ENCODE measurements at regions not wholly inside any gene's neighbourhood (a gene's known extent, or its start where the extent isn't known, plus 50 kb on each side); places are given as distances from the start of the nearest gene placed in this dataset.
"Not testable (repeated sequence)": the region's sequence is repeated elsewhere in the genome, so short reads cannot be mapped to it uniquely, and the experiment has no call there.

DNA sequence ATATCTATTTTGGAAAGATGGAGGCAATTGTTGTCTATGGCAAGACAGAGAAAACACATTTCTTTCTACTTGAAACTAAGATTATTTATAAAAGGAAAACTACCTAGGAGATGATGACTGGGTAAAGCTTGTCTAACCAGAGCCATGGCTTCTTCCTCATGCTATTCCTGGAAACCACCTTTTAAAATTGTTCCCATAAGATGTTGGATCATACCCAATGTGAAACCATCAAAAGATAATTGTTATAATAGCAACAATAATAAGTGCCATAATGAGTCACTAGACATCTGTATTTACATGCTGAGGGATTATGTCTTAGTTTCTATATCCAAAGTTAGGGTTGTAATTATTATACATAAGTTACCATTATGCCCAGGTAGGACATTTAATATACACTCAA lies 428.4 kb downstream of the KCNJ2 start:
- no peaks in the 10 kb centered on the region for H3K79me2 ChIP-seq (ENCODE audit: control insufficient read depth, insufficient read depth, low read length)
- no peaks in the 10 kb centered on the region for H4K20me1 ChIP-seq (ENCODE audit: control insufficient read depth, extremely low read depth, insufficient read depth, low read length)
- no peaks in the 10 kb centered on the region for H3K27me3 ChIP-seq (ENCODE audit: control insufficient read depth, extremely low read depth, insufficient read depth, low read length)
- no peak overlapping the region for H3K9ac ChIP-seq (ENCODE audit: control insufficient read depth, extremely low read depth, insufficient read depth, low read length)
- peaks cover 3% of the 10 kb centered on the region for H3K4me1 ChIP-seq (ENCODE audit: control insufficient read depth, extremely low read depth, insufficient read depth, low read length)
- no peak overlapping the region for H3K4me3 ChIP-seq (ENCODE audit: control insufficient read depth in 2 of 3, extremely low read depth in 1 of 3, insufficient read depth in 2 of 3, low read depth in 1 of 3, low read length in 3 of 3)
- TF ChIP-seq CTCF (optimal IDR thresholded peaks at IDR 0.05 in 1 of 3, IDR thresholded peaks at IDR 0.05 in 1 of 3, conservative IDR thresholded peaks at IDR 0.05 in 1 of 3; ENCODE audit: extremely low read depth in 1 of 3, insufficient read depth in 2 of 3, low read length in 3 of 3): no peak
- TF ChIP-seq EZH2 (IDR thresholded peaks at IDR 0.05; ENCODE audit: low read length): no peak
- FAIRE-seq (no peak), DNase-seq (ENCODE audit: low read depth, low spot score) (peak; percentile 0)
- peak overlapping the region; percentile 19 for H2AFZ ChIP-seq (ENCODE audit: control insufficient read depth, low read length)
- no peak overlapping the region for H3K4me2 ChIP-seq (ENCODE audit: control insufficient read depth, extremely low read depth, insufficient read depth, low read depth, low read length)
- H3K9me1 ChIP-seq (ENCODE audit: control insufficient read depth, extremely low read depth, insufficient read depth, low read length): no peaks in the 10 kb centered on the region
- H3K36me3 ChIP-seq (ENCODE audit: control insufficient read depth in 2 of 2, extremely low read depth in 1 of 2, insufficient read depth in 2 of 2, low read length in 2 of 2): no peaks in the 10 kb centered on the region
- H3K27ac ChIP-seq (ENCODE audit: control insufficient read depth, insufficient read depth, low read length): no peak overlapping the region
- H3K9me3 ChIP-seq (ENCODE audit: control insufficient read depth, low read depth, low read length): no peaks in the 10 kb centered on the region
- dilution Hi-C loops (cut with MboI; ENCODE audit: extremely low pct_ligation_motif_present, low sequenced_read_pairs): no loop called here

DNA sequence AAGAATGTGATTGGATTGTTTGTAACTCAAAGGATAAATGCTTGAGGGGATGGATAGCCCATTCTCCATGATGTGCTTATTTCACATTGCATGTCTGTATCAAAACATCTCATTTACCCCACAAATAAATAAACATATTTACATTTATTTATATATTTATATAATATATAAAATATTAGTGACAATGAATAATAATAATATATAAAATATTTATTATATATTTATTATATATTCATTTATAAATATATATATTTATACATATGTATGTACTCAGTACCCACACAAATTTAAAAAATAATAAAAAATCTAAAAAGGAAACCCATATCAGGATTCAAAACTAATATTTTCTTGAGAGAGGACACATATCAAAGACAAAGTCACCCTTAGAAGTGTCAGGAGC lies 429.9 kb downstream of the KCNJ2 start:
- DNase-seq (ENCODE audit: low read depth, low spot score) (no peak), FAIRE-seq (no peak)
- no peak overlapping the region for H3K9ac ChIP-seq (ENCODE audit: control insufficient read depth, extremely low read depth, insufficient read depth, low read length)
- H3K9me1 ChIP-seq (ENCODE audit: control insufficient read depth, extremely low read depth, insufficient read depth, low read length): no peaks in the 10 kb centered on the region
- no peaks in the 10 kb centered on the region for H3K27me3 ChIP-seq (ENCODE audit: control insufficient read depth, extremely low read depth, insufficient read depth, low read length)
- dilution Hi-C loops (cut with MboI; ENCODE audit: extremely low pct_ligation_motif_present, low sequenced_read_pairs): no loop called here
- no peaks in the 10 kb centered on the region for H3K79me2 ChIP-seq (ENCODE audit: control insufficient read depth, insufficient read depth, low read length)
- no peak overlapping the region for H3K27ac ChIP-seq (ENCODE audit: control insufficient read depth, insufficient read depth, low read length)
- TF ChIP-seq EZH2 (IDR thresholded peaks at IDR 0.05; ENCODE audit: low read length) (no peak), CTCF (optimal IDR thresholded peaks at IDR 0.05 in 1 of 3, IDR thresholded peaks at IDR 0.05 in 1 of 3, conservative IDR thresholded peaks at IDR 0.05 in 1 of 3; ENCODE audit: extremely low read depth in 1 of 3, insufficient read depth in 2 of 3, low read length in 3 of 3) (no peak)
- H2AFZ ChIP-seq (ENCODE audit: control insufficient read depth, low read length): no peak overlapping the region
- H3K36me3 ChIP-seq (ENCODE audit: control insufficient read depth in 2 of 2, extremely low read depth in 1 of 2, insufficient read depth in 2 of 2, low read length in 2 of 2): no peaks in the 10 kb centered on the region
- no peak overlapping the region for H3K4me2 ChIP-seq (ENCODE audit: control insufficient read depth, extremely low read depth, insufficient read depth, low read depth, low read length)
- no peaks in the 10 kb centered on the region for H4K20me1 ChIP-seq (ENCODE audit: control insufficient read depth, extremely low read depth, insufficient read depth, low read length)
- no peak overlapping the region for H3K4me3 ChIP-seq (ENCODE audit: control insufficient read depth in 2 of 3, extremely low read depth in 1 of 3, insufficient read depth in 2 of 3, low read depth in 1 of 3, low read length in 3 of 3)
- H3K4me1 ChIP-seq (ENCODE audit: control insufficient read depth, extremely low read depth, insufficient read depth, low read length): peaks cover 3% of the 10 kb centered on the region
- no peaks in the 10 kb centered on the region for H3K9me3 ChIP-seq (ENCODE audit: control insufficient read depth, low read depth, low read length)

GRCh38 chr17:70599945-70600344 lies 430.6 kb downstream of the KCNJ2 start:
- H3K4me3 ChIP-seq (ENCODE audit: control insufficient read depth in 2 of 3, extremely low read depth in 1 of 3, insufficient read depth in 2 of 3, low read depth in 1 of 3, low read length in 3 of 3); dilution Hi-C loops (cut with MboI; ENCODE audit: extremely low pct_ligation_motif_present, low sequenced_read_pairs); H3K27me3 ChIP-seq (ENCODE audit: control insufficient read depth, extremely low read depth, insufficient read depth, low read length); H3K9me1 ChIP-seq (ENCODE audit: control insufficient read depth, extremely low read depth, insufficient read depth, low read length); H2AFZ ChIP-seq (ENCODE audit: control insufficient read depth, low read length); H3K4me1 ChIP-seq (ENCODE audit: control insufficient read depth, extremely low read depth, insufficient read depth, low read length); H3K4me2 ChIP-seq (ENCODE audit: control insufficient read depth, extremely low read depth, insufficient read depth, low read depth, low read length); H3K9me3 ChIP-seq (ENCODE audit: control insufficient read depth, low read depth, low read length); H3K36me3 ChIP-seq (ENCODE audit: control insufficient read depth in 2 of 2, extremely low read depth in 1 of 2, insufficient read depth in 2 of 2, low read length in 2 of 2); H3K27ac ChIP-seq (ENCODE audit: control insufficient read depth, insufficient read depth, low read length); H3K9ac ChIP-seq (ENCODE audit: control insufficient read depth, extremely low read depth, insufficient read depth, low read length); FAIRE-seq; H4K20me1 ChIP-seq (ENCODE audit: control insufficient read depth, extremely low read depth, insufficient read depth, low read length); H3K79me2 ChIP-seq (ENCODE audit: control insufficient read depth, insufficient read depth, low read length); DNase-seq (ENCODE audit: low read depth, low spot score): not testable (repeated sequence)

Data from keratinocyte (primary cell).